ENCODE measurements at regions not wholly inside any gene's neighbourhood (a gene's known extent, or its start where the extent isn't known, plus 50 kb on each side); places are given as distances from the start of the nearest gene placed in this dataset.

DNA sequence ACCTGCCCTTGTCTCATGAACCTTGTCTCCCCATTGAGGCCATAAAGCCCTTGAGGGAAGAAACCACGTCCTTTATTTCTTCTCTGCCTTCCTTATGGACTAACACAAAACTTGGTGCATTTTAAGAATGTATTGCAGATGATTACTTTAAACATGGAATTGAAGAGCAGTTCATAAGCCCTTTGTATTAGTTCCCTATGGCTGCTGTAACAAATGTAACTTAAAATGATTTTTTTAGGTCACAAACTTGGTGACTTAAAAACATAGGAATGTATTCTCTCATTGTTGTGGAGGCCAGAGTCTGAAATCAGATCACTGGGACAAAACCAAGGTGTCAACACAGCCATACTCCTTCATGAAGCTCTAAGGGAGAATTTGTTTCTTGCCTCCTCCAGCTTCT lies 185.5 kb downstream of the PHLDA1 start:
- DNase-seq = no peak
- Histone ChIP-seq H3K27me3 (replicated peaks) (no peaks in the 10 kb centered on the region), H3K36me3 (replicated peaks) (no peaks in the 10 kb centered on the region), H3K4me3 (ENCODE audit: low read depth, low read length) (no peak overlapping the region), H3K27ac (no peak overlapping the region)
- in situ Hi-C loops (cut with HindIII; ENCODE audit: low pct_ligation_motif_present, low sequenced_read_pairs) = no loop called here
- TF ChIP-seq, protein P1, sequence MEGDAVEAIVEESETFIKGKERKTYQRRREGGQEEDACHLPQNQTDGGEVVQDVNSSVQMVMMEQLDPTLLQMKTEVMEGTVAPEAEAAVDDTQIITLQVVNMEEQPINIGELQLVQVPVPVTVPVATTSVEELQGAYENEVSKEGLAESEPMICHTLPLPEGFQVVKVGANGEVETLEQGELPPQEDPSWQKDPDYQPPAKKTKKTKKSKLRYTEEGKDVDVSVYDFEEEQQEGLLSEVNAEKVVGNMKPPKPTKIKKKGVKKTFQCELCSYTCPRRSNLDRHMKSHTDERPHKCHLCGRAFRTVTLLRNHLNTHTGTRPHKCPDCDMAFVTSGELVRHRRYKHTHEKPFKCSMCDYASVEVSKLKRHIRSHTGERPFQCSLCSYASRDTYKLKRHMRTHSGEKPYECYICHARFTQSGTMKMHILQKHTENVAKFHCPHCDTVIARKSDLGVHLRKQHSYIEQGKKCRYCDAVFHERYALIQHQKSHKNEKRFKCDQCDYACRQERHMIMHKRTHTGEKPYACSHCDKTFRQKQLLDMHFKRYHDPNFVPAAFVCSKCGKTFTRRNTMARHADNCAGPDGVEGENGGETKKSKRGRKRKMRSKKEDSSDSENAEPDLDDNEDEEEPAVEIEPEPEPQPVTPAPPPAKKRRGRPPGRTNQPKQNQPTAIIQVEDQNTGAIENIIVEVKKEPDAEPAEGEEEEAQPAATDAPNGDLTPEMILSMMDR (IDR thresholded peaks at IDR 0.05; ENCODE audit: low read depth, low read length, missing control alignments) = no peak

DNA sequence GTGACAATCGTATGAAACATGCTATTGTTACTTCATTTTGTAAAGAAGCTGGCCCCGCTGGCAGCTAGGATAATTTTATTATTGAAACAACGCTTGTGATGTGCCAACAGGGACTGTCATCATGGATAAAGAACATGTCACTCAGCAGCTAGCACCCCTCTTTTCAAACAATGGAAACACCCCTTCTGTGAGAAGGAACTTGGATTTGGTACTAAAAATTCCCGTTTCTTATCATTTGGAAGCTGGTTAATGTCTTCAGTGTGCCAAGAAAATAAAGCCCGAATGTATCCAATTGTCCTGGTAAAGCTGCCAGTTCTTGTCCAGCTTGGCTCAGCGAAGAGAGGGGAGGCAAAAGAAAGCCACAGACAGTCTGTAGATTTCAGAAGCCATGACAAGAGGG lies 186.6 kb downstream of the PHLDA1 start:
- TF ChIP-seq, protein P1 (IDR thresholded peaks at IDR 0.05; ENCODE audit: low read depth, low read length, missing control alignments) = no peak
- Histone ChIP-seq H3K27ac (no peak overlapping the region), H3K27me3 (replicated peaks) (no peaks in the 10 kb centered on the region), H3K36me3 (replicated peaks) (no peaks in the 10 kb centered on the region), H3K4me3 (ENCODE audit: low read depth, low read length) (no peak overlapping the region)
- DNase-seq = no peak
- in situ Hi-C loops (cut with HindIII; ENCODE audit: low pct_ligation_motif_present, low sequenced_read_pairs) = no loop called here

DNA sequence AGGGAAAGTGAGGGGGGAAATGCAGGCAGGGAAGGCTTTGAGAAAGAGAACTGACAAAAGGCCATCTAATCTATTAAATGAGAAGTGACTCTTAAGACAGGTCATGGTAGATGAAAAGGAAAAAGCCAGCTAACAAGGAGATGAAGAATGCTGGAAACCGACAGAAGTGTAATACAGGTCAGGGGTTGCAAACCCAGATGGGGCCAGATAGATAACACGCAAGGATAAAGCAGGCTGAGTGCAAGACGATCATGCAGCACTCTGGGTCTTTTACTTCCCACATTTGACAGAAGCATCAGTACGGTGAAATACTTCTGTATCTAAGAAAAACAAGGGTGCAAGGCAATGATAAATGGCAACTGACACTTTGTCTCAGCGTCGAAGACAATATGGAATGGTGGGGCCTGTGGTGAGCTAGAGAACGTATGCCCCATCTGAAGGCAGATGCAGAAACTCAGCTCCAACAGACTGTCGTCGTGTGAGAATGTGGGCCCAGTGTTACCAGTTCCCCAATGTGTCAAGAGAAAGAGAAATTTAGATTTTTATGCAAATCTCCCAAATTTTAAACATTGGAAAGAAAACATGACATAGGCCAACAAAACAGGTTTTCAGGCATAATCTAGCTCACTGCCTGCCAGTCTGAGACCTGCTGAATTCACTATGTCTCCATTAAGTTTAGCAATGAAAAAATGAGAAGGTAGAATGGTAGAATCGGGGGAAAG lies 187.4 kb downstream of the PHLDA1 start:
- TF ChIP-seq, protein P1 (IDR thresholded peaks at IDR 0.05; ENCODE audit: low read depth, low read length, missing control alignments) = no peak
- no peaks in the 10 kb centered on the region for H3K27me3 ChIP-seq (replicated peaks)
- H3K27ac ChIP-seq = no peak overlapping the region
- H3K4me3 ChIP-seq (ENCODE audit: low read depth, low read length) = no peak overlapping the region
- no peaks in the 10 kb centered on the region for H3K36me3 ChIP-seq (replicated peaks)
- in situ Hi-C loops (cut with HindIII; ENCODE audit: low pct_ligation_motif_present, low sequenced_read_pairs) = no loop called here
- DNase-seq = no peak

DNA sequence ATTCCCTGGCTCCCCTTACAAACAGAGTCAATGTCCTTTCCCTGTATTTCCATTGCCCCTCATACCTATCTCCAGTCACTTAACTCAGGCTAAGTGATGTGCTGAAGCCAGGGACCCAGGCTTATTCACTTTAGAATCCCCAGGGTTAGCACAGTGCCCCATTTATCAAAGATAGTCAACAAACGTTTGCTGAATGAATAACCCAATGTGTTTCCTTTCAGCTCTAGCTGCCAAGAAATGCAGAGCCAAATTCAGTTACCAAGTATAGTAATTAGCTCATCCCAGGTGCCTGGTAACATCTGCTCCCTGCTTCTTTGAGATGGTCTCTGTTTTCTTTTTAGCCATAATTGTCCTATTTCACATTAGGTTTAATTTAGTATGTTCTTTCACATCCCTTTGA lies 189.5 kb downstream of the PHLDA1 start:
- in situ Hi-C loops (cut with HindIII; ENCODE audit: low pct_ligation_motif_present, low sequenced_read_pairs) = no loop called here
- Histone ChIP-seq H3K36me3 (replicated peaks) (no peaks in the 10 kb centered on the region), H3K4me3 (ENCODE audit: low read depth, low read length) (no peak overlapping the region), H3K27ac (no peak overlapping the region), H3K27me3 (replicated peaks) (no peaks in the 10 kb centered on the region)
- TF ChIP-seq, protein P1 (IDR thresholded peaks at IDR 0.05; ENCODE audit: low read depth, low read length, missing control alignments) = no peak
- no peak for DNase-seq

DNA sequence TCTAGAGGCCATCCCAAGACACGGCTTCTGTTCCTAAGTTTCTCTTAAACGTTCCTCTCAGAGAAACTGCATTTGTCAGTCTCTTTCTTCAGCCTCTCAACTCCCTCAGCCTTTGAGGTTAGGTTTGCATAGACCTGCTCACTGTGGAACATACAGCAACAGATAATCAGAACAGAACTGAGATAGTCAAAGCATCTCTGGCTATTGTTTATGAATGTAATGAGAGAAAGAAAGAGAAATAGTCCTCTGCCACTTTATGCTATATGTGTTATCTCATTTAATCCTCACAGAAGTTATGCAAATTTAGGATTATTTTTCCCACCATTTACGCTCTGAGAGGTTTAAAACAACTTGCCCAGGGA lies 190.6 kb downstream of the PHLDA1 start:
- no peak overlapping the region for H3K4me3 ChIP-seq (ENCODE audit: low read depth, low read length)
- in situ Hi-C loops (cut with HindIII; ENCODE audit: low pct_ligation_motif_present, low sequenced_read_pairs) = no loop called here
- no peak for DNase-seq
- no peaks in the 10 kb centered on the region for H3K27me3 ChIP-seq (replicated peaks)
- no peak overlapping the region for H3K27ac ChIP-seq
- H3K36me3 ChIP-seq (replicated peaks) = no peaks in the 10 kb centered on the region
- TF ChIP-seq, protein P1 (IDR thresholded peaks at IDR 0.05; ENCODE audit: low read depth, low read length, missing control alignments) = no peak

DNA sequence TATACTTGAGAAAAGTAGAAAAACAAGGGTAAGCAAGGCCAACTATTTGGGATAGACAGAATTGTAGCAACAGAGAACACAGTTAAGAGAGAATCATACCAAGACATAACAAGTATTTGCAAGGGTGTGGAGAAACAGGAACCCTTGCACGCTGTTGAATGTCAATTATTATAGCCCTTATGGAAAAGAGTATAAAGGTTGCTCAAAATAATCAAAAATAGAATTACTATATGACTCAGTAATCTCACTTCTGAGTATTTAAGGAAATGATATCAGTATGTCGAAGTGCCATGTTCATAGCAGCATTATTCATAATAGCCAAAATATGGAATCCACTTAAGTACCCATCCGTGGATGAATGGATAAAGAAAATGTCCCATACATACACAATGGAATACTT lies 193.3 kb downstream of the PHLDA1 start:
- Histone ChIP-seq H3K4me3 (ENCODE audit: low read depth, low read length) (no peak overlapping the region), H3K27me3 (replicated peaks) (no peaks in the 10 kb centered on the region), H3K27ac (no peak overlapping the region), H3K36me3 (replicated peaks) (no peaks in the 10 kb centered on the region)
- TF ChIP-seq, protein P1 (IDR thresholded peaks at IDR 0.05; ENCODE audit: low read depth, low read length, missing control alignments) = no peak
- no peak for DNase-seq
- in situ Hi-C loops (cut with HindIII; ENCODE audit: low pct_ligation_motif_present, low sequenced_read_pairs) = no loop called here
